Cardiac muscle cell (in vitro differentiated cells and primary cell): ENCODE measurements at regions not wholly inside any gene's neighbourhood (a gene's known extent, or its start where the extent isn't known, plus 50 kb on each side); places are given as distances from the start of the nearest gene placed in this dataset.

Experiments
- DNase-seq, 2 donors: peaks; one replicate each; pipeline versions ENCODE4 v3.0.0 to v3.0.0-alpha.2; 2010 to 2017; ENCODE audit warnings: low read depth in 1 of 2, low spot score in 1 of 2
- H3K27ac ChIP-seq: fragments of 200-600 bp; sonication (generic); 2 replicates; pipeline ENCODE4 v1.5.1; 2016
- H3K27me3 ChIP-seq: fragments of 200-600 bp; sonication (generic); 2 replicates; pipeline ENCODE4 v1.6.0; 2016; ENCODE audit warnings: control low read depth
- H3K36me3 ChIP-seq: fragments of 200-600 bp; sonication (generic); 2 replicates; pipeline ENCODE4 v1.5.1; 2016; ENCODE audit warnings: control low read depth
- H3K4me1 ChIP-seq: fragments of 200-600 bp; sonication (generic); 2 replicates; pipeline ENCODE4 v1.8.1; 2017; ENCODE audit warnings: low read depth, mild to moderate bottlenecking, mixed run types
- H3K4me3 ChIP-seq: fragments of 200-600 bp; sonication (generic); 2 replicates; pipeline ENCODE4 v1.5.1; 2016; ENCODE audit warnings: mild to moderate bottlenecking
- H3K9me3 ChIP-seq: fragments of 200-600 bp; sonication (generic); 2 replicates; pipeline ENCODE4 v1.5.1; 2017; ENCODE audit warnings: low read depth, mild to moderate bottlenecking, control low read depth
- CTCF ChIP-seq: IDR thresholded peaks from 2 replicates; pipeline ENCODE4 v1.5.1; 2012; ENCODE audit warnings: low read depth, mild to moderate bottlenecking, low read length

DNA sequence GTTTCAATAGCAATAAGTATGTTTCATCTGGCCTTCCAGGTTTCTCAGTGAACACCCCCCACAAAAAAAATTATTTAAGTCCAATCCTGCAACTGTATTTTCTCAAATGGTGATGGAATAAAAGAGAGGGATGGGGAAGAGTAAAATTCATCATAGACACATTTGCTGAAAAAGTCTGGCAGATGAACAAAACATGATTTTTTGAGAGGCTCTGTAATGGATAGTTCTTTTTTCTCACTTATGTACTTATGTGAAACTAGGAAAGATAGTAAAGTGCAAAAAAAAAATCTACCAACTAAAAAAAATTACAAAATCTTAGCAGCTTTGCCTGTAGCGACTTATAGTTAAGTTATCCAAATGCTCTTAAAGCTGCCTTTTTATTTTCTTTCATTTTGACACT, 412.4 kb downstream of the FOXG1 start:
- DNase-seq, result no peak
- Histone ChIP-seq H3K4me3 (no peak overlapping the region), H3K9me3 (no peaks in the 10 kb centered on the region), H3K27ac (no peak overlapping the region), H3K4me1 (no peaks in the 10 kb centered on the region), H3K36me3 (no peaks in the 10 kb centered on the region), H3K27me3 (no peaks in the 10 kb centered on the region)
- TF ChIP-seq CTCF, result no peak

GRCh38 chr14:29191092-29191491, 424.5 kb downstream of the FOXG1 start:
- Histone ChIP-seq H3K27ac (no peak overlapping the region), H3K4me1 (no peaks in the 10 kb centered on the region), H3K27me3 (no peaks in the 10 kb centered on the region), H3K9me3 (no peaks in the 10 kb centered on the region), H3K36me3 (no peaks in the 10 kb centered on the region), H3K4me3 (no peak overlapping the region)
- TF ChIP-seq CTCF, result no peak
- DNase-seq, result no peak

- Histone ChIP-seq H3K27me3 (no peaks in the 10 kb centered on the region), H3K36me3 (no peaks in the 10 kb centered on the region), H3K9me3 (no peaks in the 10 kb centered on the region), H3K4me1 (no peaks in the 10 kb centered on the region), H3K27ac (no peak overlapping the region), H3K4me3 (no peak overlapping the region)
- DNase-seq, result no peak
- TF ChIP-seq CTCF, result no peak
Observed at GRCh38 chr14:29197557-29197956, 431.0 kb downstream of the FOXG1 start.

- TF ChIP-seq CTCF, result no peak
- Histone ChIP-seq H3K27ac (no peak overlapping the region), H3K27me3 (no peaks in the 10 kb centered on the region), H3K36me3 (no peaks in the 10 kb centered on the region), H3K4me3 (no peak overlapping the region), H3K9me3 (no peaks in the 10 kb centered on the region), H3K4me1 (no peaks in the 10 kb centered on the region)
- DNase-seq, result no peak
Observed at GRCh38 chr14:29205658-29206057, 439.1 kb downstream of the FOXG1 start.

GRCh38 chr14:29215853-29216252, 449.3 kb downstream of the FOXG1 start:
- DNase-seq, result peak in 1 of 2 donors; percentile 48
- Histone ChIP-seq H3K27ac (no peak overlapping the region), H3K36me3 (no peaks in the 10 kb centered on the region), H3K4me3 (no peak overlapping the region), H3K27me3 (no peaks in the 10 kb centered on the region), H3K4me1 (peaks cover 42% of the 10 kb centered on the region), H3K9me3 (no peaks in the 10 kb centered on the region)
- TF ChIP-seq CTCF, result no peak
